GM10266 (cell line): ENCODE measurements at regions not wholly inside any gene's neighbourhood (a gene's known extent, or its start where the extent isn't known, plus 50 kb on each side); places are given as distances from the start of the nearest gene placed in this dataset.

Experiments used
- DNase-seq: peaks from one replicate; pipeline ENCODE4 v3.0.0; 2012; ENCODE audit errors: extremely low spot score
- TF ChIP-seq, protein P1 (sequence below): IDR thresholded peaks from 2 replicates; pipeline ENCODE4 v1.5.1; 2012; ENCODE audit warnings: mild to moderate bottlenecking, low read depth; ENCODE audit not compliant: control insufficient read depth, insufficient read depth; ENCODE audit errors: missing control alignments

DNA sequence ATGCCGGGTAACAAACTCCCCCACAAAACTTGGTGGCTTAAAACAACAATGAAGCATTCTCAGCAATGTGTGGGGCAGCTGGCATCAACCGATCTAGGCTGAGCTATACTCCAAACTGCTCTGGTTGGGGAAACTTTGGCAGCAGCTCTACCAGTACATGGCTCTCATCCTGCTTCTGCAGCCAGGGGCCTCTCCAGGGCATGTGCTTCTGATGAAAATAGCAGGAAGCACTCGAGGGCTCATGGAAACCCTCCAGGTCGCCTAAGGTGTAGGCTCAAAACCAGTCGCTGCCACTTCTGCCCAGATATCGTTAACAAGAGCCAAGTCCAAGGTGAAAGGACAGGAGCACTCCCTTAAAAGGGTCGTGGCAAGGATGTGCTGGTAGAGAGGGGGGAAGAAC is 134.1 kb downstream of the TEX36 start:
- TF ChIP-seq, protein P1, sequence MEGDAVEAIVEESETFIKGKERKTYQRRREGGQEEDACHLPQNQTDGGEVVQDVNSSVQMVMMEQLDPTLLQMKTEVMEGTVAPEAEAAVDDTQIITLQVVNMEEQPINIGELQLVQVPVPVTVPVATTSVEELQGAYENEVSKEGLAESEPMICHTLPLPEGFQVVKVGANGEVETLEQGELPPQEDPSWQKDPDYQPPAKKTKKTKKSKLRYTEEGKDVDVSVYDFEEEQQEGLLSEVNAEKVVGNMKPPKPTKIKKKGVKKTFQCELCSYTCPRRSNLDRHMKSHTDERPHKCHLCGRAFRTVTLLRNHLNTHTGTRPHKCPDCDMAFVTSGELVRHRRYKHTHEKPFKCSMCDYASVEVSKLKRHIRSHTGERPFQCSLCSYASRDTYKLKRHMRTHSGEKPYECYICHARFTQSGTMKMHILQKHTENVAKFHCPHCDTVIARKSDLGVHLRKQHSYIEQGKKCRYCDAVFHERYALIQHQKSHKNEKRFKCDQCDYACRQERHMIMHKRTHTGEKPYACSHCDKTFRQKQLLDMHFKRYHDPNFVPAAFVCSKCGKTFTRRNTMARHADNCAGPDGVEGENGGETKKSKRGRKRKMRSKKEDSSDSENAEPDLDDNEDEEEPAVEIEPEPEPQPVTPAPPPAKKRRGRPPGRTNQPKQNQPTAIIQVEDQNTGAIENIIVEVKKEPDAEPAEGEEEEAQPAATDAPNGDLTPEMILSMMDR, result no peak
- no peak for DNase-seq

GRCh38 chr10:125548356-125548755 is 134.6 kb downstream of the TEX36 start:
- TF ChIP-seq, protein P1, result no peak
- no peak for DNase-seq

- no peak for DNase-seq
- TF ChIP-seq, protein P1, result no peak
Observed at GRCh38 chr10:125547010-125547650, 135.8 kb downstream of the TEX36 start.

DNA sequence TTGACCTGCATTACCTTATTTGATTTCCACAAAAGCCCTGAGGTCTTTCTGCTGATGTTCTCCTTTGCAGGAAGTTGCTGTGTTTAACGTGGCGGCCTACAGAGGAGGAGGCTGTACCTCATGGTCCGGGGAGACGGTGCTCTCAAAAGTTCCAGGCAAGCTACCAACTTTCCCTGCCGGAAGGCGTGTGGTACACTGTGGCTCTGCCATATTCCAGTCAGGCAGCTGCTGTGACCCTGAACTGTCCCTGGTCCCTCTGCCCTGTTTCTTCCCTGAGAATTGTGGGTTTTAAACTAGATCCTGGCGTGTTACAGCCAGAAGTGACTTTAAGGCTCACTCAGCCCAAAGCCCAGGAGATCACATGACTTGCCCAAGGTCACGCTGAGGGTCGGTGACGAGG is 139.2 kb downstream of the TEX36 start:
- TF ChIP-seq, protein P1, result no peak
- no peak for DNase-seq

GRCh38 chr10:125538947-125539731 is 143.8 kb downstream of the TEX36 start:
- DNase-seq, result no peak
- TF ChIP-seq, protein P1, result no peak

- TF ChIP-seq, protein P1, result no peak
- DNase-seq, result no peak
Observed at GRCh38 chr10:125536236-125536635, 146.7 kb downstream of the TEX36 start.

- no peak for DNase-seq
- TF ChIP-seq, protein P1, result no peak
Observed at GRCh38 chr10:125535559-125535958, 147.4 kb downstream of the TEX36 start.
